Stomach (tissue), 8 donors: ENCODE measurements at regions not wholly inside any gene's neighbourhood (a gene's known extent, or its start where the extent isn't known, plus 50 kb on each side); places are given as distances from the start of the nearest gene placed in this dataset.

Source experiments
- DNase-seq, 2 donors: peaks; one replicate each; pipeline versions ENCODE4 v3.0.0 to v3.0.0-alpha.2; 2013 to 2019
- H3K27ac ChIP-seq, 5 donors: fragments of 200-600 bp in 4 of 5; sonication (generic) in 4 of 5; one replicate each; pipeline ENCODE4 v1.5.1; 2013 to 2019; ENCODE audit warnings: mild to moderate bottlenecking in 1 of 5, moderate library complexity in 1 of 5
- H3K27me3 ChIP-seq, 3 donors: fragments of 200-600 bp; sonication (generic); one replicate each; pipeline ENCODE4 v1.5.1; 2017 to 2019; ENCODE audit warnings: mixed run types in 1 of 3
- H3K36me3 ChIP-seq, 4 donors: fragments of 200-600 bp; sonication (generic); 1 replicate in 3 of 4; 2 replicates in 1 of 4; pipeline ENCODE4 v1.5.1; 2016 to 2019
- H3K4me1 ChIP-seq, 4 donors: fragments of 200-600 bp; sonication (generic); one replicate each; pipeline ENCODE4 v1.5.1; 2016 to 2019
- H3K4me3 ChIP-seq, 4 donors: fragments of 200-600 bp; sonication (generic) in 3 of 4; one replicate each; pipeline ENCODE4 v1.5.1; 2016 to 2019; ENCODE audit warnings: mild to moderate bottlenecking in 1 of 4
- H3K9me3 ChIP-seq, 4 donors: fragments of 200-600 bp; sonication (generic); one replicate each; pipeline ENCODE4 v1.5.1; 2016 to 2019
- EP300 ChIP-seq: sonication (generic); formaldehyde crosslinking; IDR thresholded peaks from one replicate; pipeline ENCODE4 v1.6.1; 2017; ENCODE audit warnings: antibody characterized with exemption
- POLR2A ChIP-seq, 4 donors: fragments of 450-650 bp; IDR thresholded peaks; one replicate each; pipeline ENCODE4 v1.6.1; 2016; ENCODE audit warnings: antibody characterized with exemption in 4 of 4, control low read depth in 2 of 4, mild to moderate bottlenecking in 1 of 4, moderate library complexity in 1 of 4
- POLR2AphosphoS5 ChIP-seq, 3 donors: sonication (generic); formaldehyde crosslinking; IDR thresholded peaks; one replicate each; pipeline ENCODE4 v1.6.1; 2016; ENCODE audit warnings: antibody characterized with exemption in 3 of 3
- WGBS, 5 donors: extraction: QIAGEN DNeasy Blood & Tissue Kit in 3 of 5; methylation state at CpG; one replicate each; pipeline versions ENCODE4 v1.1.5 to v1.1.7; 2013 to 2018; 5-methylcytosine and 5-hydroxymethylcytosine counted together
- intact Hi-C: fragments of 100-400 bp; cut with DNase I; formaldehyde crosslinking; loops from one replicate; pipeline ENCODE4 v1.15.1; 2023; ENCODE audit warnings: low total_unique reads
- TF ChIP-seq, protein P1 (sequence below), 7 experiments: fragments of 450-650 bp in 4 of 7; fragments of 200-600 bp in 3 of 7; sonication (generic) in 3 of 7; IDR thresholded peaks; one replicate each; pipeline ENCODE4 v1.5.1; 2016 to 2019; ENCODE audit warnings: antibody characterized with exemption in 7 of 7, control low read depth in 2 of 7, mild to moderate bottlenecking in 1 of 7
- donor health status: healthy with polysubstance abuse.
- donor health status: Bipolar disorder and iron deficiency.
- donor health status: healthy.

DNA sequence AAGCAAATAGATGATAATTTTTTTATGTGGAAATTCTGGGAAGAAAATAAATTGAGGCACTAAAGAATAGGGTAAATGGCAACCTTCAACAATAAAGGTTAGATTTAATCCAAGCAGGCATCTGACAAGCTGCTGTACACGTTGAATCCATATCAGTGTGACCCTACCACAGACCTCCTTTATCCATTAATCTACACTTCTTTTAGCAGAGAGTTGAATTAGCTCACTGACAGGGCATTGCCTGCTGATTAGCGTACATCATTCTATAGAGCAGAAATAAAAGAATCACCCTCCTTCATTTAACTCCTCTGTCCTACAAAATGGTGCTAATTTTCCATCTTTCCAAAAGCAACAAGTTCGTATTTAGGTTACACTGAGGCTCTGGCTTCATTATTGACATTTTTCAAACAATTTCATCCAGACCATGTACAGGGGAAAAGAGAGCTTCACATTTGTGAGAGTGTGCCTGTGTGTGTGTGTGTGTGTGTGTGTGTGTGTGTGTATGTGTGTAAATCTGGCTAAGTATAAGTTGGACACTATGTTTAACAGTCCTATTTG, 356.0 kb downstream of the TFEC start:
- H3K27ac ChIP-seq, result no peak overlapping the region
- no peaks in the 10 kb centered on the region for H3K27me3 ChIP-seq
- peaks cover 0 to 16% (median 7%) of the 10 kb centered on the region in 4 donors for H3K4me1 ChIP-seq
- 71 to 79% (median 72%) methylated on average over 3 of the region's 3 CpGs for WGBS, 5 donors
- TF ChIP-seq POLR2AphosphoS5 (IDR thresholded peaks at IDR 0.05) (no peak), POLR2A (IDR thresholded peaks at IDR 0.05) (no peak), EP300 (no peak)
- TF ChIP-seq, protein P1, sequence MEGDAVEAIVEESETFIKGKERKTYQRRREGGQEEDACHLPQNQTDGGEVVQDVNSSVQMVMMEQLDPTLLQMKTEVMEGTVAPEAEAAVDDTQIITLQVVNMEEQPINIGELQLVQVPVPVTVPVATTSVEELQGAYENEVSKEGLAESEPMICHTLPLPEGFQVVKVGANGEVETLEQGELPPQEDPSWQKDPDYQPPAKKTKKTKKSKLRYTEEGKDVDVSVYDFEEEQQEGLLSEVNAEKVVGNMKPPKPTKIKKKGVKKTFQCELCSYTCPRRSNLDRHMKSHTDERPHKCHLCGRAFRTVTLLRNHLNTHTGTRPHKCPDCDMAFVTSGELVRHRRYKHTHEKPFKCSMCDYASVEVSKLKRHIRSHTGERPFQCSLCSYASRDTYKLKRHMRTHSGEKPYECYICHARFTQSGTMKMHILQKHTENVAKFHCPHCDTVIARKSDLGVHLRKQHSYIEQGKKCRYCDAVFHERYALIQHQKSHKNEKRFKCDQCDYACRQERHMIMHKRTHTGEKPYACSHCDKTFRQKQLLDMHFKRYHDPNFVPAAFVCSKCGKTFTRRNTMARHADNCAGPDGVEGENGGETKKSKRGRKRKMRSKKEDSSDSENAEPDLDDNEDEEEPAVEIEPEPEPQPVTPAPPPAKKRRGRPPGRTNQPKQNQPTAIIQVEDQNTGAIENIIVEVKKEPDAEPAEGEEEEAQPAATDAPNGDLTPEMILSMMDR (IDR thresholded peaks at IDR 0.05), result no peak
- no peak for DNase-seq
- intact Hi-C loops, result no loop called here
- H3K4me3 ChIP-seq, result no peak overlapping the region
- no peaks in the 10 kb centered on the region for H3K9me3 ChIP-seq
- no peaks in the 10 kb centered on the region for H3K36me3 ChIP-seq

DNA sequence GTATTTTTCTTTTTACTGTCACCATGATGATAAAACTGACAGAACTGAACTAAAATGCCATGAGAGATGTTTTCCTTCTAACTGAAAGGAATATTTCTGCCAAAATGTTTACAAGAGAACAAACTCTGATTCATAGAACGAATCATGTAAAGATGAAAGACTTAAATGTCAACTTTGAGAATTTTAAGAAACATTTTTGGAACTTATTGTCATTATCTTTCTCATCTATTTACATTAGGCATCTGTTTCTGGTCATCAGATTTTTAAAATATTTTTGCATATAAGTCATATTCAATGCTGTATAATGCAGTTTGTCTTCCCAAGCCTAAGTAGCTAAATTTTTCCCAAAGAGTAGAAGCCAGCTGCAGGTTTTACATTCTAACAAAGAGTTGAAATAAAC, 358.5 kb downstream of the TFEC start:
- H3K36me3 ChIP-seq, result no peaks in the 10 kb centered on the region
- no peaks in the 10 kb centered on the region for H3K27me3 ChIP-seq
- H3K27ac ChIP-seq, result no peak overlapping the region
- no peaks in the 10 kb centered on the region for H3K9me3 ChIP-seq
- intact Hi-C loops, result no loop called here
- no peak overlapping the region for H3K4me3 ChIP-seq
- DNase-seq, result no peak
- 65 to 74% (median 72%) methylated on average over 1 of the region's 1 CpG for WGBS, 5 donors
- TF ChIP-seq, protein P1 (IDR thresholded peaks at IDR 0.05), result no peak
- TF ChIP-seq POLR2AphosphoS5 (IDR thresholded peaks at IDR 0.05), result no peak
- TF ChIP-seq EP300, result no peak
- TF ChIP-seq POLR2A (IDR thresholded peaks at IDR 0.05), result no peak
- H3K4me1 ChIP-seq, result no peaks in the 10 kb centered on the region

DNA sequence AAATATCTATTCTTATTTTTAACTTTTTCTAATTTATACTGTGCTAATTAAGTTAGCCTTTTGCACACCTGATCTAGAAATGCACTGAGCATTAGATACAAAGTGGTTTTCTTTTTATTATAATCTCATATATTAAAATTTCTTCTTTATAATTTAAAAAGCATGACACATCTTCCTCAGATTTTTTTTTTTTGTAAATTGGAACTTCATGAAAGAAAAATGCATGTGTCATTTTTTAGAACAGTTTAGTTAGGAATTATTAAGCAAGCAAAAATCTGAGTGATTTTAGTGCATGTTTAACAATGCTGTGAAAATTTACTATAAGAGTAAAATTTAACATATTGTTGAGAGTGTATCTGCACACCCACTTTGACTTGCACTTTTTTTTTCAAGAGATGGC, 367.9 kb downstream of the TFEC start:
- no peak for DNase-seq
- no peaks in the 10 kb centered on the region for H3K36me3 ChIP-seq
- TF ChIP-seq EP300 (no peak), POLR2A (IDR thresholded peaks at IDR 0.05) (no peak), POLR2AphosphoS5 (IDR thresholded peaks at IDR 0.05) (no peak)
- TF ChIP-seq, protein P1 (IDR thresholded peaks at IDR 0.05), result no peak
- no peaks in the 10 kb centered on the region for H3K4me1 ChIP-seq
- no peak overlapping the region for H3K27ac ChIP-seq
- H3K27me3 ChIP-seq, result no peaks in the 10 kb centered on the region
- intact Hi-C loops, result no loop called here
- H3K9me3 ChIP-seq, result no peaks in the 10 kb centered on the region
- H3K4me3 ChIP-seq, result no peak overlapping the region

DNA sequence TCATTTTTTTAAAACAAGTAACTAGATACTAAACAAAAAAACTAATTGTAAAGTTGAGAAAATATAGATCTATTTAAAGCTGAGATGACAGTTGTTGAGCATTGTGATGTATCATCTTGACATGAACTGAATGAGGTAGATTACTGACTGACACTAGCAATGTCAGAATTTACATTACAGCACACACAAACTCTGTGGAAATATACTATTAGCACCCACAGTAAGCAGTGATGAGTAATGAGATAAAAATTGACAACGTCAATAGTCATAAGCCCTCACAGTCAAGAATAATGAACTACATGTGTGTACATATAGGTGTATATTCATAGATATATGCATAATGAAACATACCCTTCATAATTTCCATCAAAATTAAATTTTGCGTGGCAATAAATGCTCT, 368.4 kb downstream of the TFEC start:
- no peak overlapping the region for H3K4me3 ChIP-seq
- no peaks in the 10 kb centered on the region for H3K4me1 ChIP-seq
- WGBS, 5 donors, result 79 to 85% (median 85%) methylated on average over 2 of the region's 2 CpGs
- H3K27me3 ChIP-seq, result no peaks in the 10 kb centered on the region
- intact Hi-C loops, result no loop called here
- no peak overlapping the region for H3K27ac ChIP-seq
- TF ChIP-seq POLR2A (IDR thresholded peaks at IDR 0.05) (no peak), POLR2AphosphoS5 (IDR thresholded peaks at IDR 0.05) (no peak), EP300 (no peak)
- TF ChIP-seq, protein P1 (IDR thresholded peaks at IDR 0.05), result no peak
- H3K36me3 ChIP-seq, result no peaks in the 10 kb centered on the region
- H3K9me3 ChIP-seq, result no peaks in the 10 kb centered on the region
- DNase-seq, result no peak
